HG03045 (cell line): ENCODE measurements at regions not wholly inside any gene's neighbourhood (a gene's known extent, or its start where the extent isn't known, plus 50 kb on each side); places are given as distances from the start of the nearest gene placed in this dataset.
"Not testable (repeated sequence)": the region's sequence is repeated elsewhere in the genome, so short reads cannot be mapped to it uniquely, and the experiment has no call there.

ENCODE experiments used
- ATAC-seq: cut with Tn5 transposase; IDR thresholded peaks from one replicate; pipeline ENCODE4 v1.9.1; 2021; ENCODE audit warnings: mild to moderate bottlenecking, moderate library complexity; ENCODE audit not compliant: unreplicated experiment

DNA sequence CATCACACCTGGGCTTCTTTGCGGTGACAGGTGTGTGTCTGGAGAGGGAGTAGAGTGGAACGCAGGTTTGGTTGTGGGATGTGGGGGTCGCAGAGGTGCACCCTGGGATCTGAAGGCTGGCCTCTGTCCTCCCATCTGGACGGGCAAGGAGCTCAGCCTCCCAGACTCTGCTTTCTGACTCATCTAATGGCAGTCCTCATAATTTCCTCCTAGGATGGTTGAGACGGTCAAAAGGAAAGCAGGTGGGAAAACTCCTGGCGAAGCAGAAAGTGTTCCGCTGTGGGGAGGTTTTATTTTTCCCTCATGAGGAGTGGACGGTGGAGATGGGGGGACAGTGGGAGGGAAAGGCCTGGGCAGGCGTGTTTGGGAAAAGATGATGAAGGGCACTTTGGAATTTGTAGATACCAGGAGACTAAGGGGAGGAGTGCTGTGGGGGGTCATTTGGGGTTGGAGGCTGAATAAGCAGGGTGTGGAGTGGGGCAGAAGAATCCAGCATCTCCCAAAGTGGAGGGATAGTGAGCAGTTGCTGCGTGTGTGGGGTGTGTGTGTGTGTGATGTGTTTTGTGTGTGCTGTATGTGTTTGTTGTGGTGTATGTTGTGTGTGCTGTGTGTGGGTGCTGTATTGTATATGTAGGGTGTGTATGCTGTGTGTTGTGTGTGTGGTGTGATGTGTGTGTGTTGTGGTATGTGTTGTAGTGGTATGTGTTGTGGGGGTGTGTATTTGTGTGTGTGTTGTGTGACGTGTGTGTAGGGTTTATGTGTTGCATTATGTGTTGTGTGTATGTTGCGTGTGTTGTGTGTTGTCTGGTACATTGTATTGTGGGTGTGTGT lies 97.2 kb upstream of the PODXL start:
- no peak for ATAC-seq

DNA sequence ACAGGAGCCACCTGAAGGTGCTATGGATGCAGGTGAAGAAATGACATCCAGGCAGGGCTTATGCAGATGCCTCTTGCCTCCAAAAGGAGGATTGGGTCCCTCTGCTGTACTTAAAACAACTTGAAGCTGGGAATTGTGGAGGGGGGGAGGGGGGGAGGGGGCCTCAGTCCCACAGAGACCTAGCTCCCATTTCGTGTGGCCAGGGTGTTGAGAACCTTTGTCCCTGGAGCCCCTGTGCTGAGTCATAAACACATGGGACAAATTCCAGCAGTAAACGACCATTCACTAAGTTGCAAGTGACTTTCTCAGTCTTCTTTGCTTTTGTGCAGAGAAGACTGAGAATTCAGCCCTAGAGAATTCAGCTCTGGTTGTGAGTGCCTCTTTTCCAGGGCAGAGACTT lies 96.5 kb upstream of the PODXL start:
- ATAC-seq, result no peak

DNA sequence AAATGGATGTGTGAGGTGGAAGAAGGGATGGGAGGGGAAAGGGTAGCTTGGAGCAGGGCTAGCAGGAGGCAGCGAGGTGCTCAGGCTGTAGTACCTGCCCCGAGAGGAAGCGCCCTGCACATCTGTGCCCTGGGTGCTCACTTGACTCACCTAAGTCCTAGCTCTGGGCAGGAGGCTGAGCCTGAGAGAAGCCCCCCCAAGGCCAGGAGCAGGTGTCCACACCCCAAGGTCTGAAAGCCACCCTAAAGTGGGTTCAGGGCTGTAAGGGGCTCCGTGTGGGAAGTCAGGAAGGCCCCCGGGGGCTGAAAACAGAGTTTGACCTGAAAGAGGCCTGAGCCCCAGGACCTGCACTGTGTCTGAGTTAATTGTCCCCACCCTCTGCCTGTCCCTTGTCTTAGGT lies 95.8 kb upstream of the PODXL start:
- ATAC-seq, result no peak

DNA sequence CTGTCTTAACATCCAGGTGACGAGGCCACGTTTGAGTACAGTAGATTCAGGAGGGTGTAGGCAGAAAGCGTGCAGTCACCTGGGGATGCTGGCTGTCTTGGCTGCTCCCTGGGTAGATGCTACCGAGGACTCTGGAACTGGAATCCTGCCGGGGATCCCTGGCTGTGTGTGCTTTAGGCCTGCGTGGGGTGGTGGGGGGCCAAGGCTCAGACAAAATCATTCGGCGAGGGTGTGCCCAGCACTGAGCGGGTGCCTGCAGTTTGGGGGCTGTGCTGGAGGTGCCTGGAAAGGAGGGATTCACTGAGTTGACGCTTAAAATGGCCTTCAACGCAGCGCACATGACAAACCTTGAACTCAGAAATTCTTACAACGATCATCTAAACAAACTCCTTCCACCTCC lies 93.5 kb upstream of the PODXL start:
- ATAC-seq, result no peak

DNA sequence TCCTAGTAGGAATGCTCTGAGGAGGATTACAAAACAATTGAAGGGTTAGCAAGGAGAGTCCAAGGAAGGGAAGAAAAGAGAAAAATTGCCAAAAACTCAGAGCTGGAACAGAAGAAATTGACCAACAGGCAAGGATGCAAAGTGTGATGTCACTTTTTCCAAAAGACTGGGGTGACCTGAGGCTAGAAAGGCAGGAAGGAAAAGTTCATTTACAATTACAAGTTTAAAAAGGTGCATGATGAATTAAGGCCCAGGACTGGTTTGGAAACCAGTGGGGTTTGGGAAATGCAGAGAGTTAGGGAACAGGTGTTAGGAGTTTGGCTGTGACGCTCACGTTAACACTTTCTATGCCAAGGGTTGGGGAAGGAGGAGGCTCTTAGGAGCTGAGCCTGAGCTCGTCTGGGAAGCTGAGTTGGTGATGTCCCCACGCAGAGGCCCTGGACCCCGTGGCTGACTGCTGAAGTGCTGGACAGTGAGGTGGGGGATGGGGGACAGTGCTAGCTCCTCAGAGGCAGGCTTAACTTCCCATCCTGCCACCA lies 92.6 kb upstream of the PODXL start:
- ATAC-seq, result no peak

DNA sequence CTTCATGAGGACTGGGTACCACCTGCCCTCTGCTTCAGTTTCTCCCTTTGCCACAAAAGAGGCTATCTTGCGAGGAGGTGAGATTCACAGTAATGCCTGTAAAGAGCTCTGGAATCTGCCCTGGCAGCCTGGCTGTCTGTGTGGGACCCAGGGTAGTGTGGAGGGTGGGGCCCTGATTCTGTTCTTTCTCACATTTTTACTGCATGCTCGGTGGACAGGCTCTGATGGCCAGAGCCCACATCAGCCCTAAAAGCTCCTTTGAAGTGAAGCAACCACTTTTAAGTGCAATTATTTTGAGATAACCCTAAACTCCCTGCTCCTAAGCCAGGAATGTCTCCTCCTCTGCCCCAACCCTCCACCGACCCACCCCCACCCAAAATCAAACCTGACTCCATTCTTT lies 92.1 kb upstream of the PODXL start:
- no peak for ATAC-seq

GRCh38 chr7:131646203-131646602 lies 89.8 kb upstream of the PODXL start:
- ATAC-seq, result no peak

- ATAC-seq, result no peak
Observed at GRCh38 chr7:131642429-131642828, 86.0 kb upstream of the PODXL start.

DNA sequence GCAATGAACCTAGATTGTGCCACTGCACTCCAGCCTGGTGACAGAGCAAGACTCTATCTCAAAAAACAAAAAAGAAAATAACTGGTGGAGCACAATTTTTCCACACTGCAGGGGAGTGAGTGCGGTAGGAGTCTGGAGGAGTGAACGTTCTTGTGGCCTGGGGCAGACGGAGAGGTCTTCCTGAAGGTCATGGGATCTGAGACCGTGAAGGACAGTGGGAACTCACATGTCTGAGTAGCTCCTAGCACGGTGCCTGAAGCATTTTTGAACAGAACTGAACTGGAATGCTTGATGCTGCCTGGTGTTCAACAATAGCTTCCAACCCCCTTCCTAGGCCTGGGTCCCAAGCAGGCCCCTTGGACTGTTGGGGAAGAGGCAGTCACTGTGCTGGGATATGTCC lies 84.3 kb upstream of the PODXL start:
- no peak for ATAC-seq

GRCh38 chr7:131638641-131639430 lies 82.4 kb upstream of the PODXL start:
- ATAC-seq, result no peak

- no peak for ATAC-seq
Observed at GRCh38 chr7:131637859-131638258, 81.4 kb upstream of the PODXL start.

DNA sequence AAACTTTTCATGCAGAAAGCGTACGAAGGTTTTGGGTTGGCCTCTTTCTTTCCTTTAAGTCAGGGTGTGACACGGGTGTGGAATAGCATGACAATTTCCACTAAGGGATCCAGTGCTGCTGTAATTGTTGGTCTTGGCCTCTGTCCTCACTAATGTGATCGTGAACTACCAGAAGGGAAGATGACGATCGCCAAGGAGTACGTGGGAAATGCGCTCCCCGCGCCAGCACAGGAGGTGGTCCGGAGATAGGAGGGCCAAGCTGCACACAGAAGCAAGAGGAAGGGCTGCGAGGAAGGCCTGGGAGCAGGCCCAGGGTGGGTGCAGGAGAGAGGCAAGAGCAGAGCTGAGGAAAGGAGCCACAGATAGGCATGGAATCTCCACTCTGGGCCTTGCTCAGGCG lies 79.7 kb upstream of the PODXL start:
- no peak for ATAC-seq

DNA sequence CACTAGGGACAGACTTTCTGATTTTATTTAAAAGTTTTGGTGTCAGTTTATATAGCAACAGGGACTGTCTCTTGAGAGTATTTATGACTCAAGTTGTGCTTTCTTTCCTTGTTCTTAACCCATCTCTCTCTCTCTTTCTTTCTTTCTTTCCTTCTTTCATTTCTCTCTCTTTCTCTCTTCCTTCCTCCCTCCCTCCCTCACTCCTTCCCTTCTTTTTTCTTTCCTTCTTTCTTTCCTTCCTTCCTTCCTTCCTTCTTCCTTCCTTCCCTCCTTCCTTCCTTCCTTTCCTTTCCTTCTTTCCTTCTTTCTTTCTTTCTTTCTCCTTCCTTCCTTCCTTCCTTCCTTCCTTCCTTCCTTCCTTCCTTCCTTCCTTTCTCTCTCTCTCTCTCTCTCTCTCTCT lies 77.8 kb upstream of the PODXL start:
- ATAC-seq, result not testable (repeated sequence)

GRCh38 chr7:131633342-131633843 lies 77.0 kb upstream of the PODXL start:
- ATAC-seq, result no peak

- no peak for ATAC-seq
Observed at GRCh38 chr7:131630427-131630826, 74.0 kb upstream of the PODXL start.

GRCh38 chr7:131629217-131629882 lies 72.9 kb upstream of the PODXL start:
- no peak for ATAC-seq

DNA sequence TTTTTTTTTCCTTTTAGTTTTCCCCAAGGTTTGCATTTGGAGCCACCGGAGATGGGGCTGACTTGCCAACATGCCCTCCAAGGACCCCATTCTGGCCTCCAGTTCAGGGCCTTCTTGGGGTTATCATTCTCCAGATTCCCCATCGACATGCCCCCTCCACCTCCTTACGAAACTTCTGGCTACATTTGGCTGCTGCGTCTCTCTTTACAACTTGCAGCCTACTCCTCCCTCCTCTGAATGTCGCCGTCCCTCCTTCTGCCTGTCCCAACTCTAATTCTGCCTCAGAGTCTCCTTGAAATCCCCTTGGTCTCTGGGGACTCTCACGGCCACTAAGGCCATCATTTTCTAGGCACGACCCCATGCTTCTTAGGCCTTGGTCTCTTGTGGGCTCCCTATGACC lies 72.2 kb upstream of the PODXL start:
- no peak for ATAC-seq

GRCh38 chr7:131627735-131628190 lies 71.3 kb upstream of the PODXL start:
- ATAC-seq, result no peak

GRCh38 chr7:131626643-131627042 lies 70.2 kb upstream of the PODXL start:
- no peak for ATAC-seq

DNA sequence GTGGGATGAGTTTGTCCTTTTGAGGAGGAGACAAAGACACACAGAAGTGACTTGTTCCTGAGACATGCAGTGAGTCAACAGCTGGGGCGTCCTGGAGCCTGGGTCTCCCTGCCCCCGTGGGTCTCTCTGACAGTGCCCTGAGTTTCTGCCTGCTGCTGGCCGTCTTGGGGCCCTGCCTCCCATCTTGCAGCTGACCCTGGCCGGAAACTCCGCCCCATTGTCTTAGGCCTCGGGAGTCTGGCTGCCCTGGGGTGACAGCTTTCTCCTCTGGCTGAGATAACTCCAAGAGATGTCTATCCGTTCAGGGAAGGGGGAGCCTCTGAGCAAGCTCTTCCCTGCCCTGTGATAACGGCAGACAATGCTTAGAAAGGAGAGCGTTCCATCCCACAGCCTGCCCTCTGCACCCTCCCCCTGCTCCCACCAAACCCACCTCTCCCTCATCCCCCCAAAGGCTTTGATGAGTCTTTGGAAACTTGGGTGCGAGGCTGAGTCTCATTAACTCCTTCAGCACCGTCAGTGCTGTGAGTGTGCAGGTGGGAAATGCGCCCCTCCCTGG lies 69.5 kb upstream of the PODXL start:
- ATAC-seq, result no peak

- ATAC-seq, result not testable (repeated sequence)
Observed at GRCh38 chr7:131625345-131625744, 68.9 kb upstream of the PODXL start.
